WI38 (cell line): ENCODE measurements at regions not wholly inside any gene's neighbourhood (a gene's known extent, or its start where the extent isn't known, plus 50 kb on each side); places are given as distances from the start of the nearest gene placed in this dataset.

Experiments
- H3K4me3 ChIP-seq: 2 replicates; pipeline ENCODE4 v1.5.1; 2011; ENCODE audit warnings: low read depth, mild to moderate bottlenecking, control low read depth, low read length
- CTCF ChIP-seq: IDR thresholded peaks from 2 replicates; pipeline ENCODE4 v1.5.1; 2012; ENCODE audit warnings: low read depth, mild to moderate bottlenecking, control low read depth, low read length

GRCh38 chr5:166363087-166363760 lies 1928.2 kb upstream of the WWC1 start:
- H3K4me3 ChIP-seq = no peak overlapping the region
- no peak for TF ChIP-seq CTCF

- TF ChIP-seq CTCF = no peak
- no peak overlapping the region for H3K4me3 ChIP-seq
Observed at GRCh38 chr5:166365164-166365563, 1926.3 kb upstream of the WWC1 start.

GRCh38 chr5:166367391-166367790 lies 1924.1 kb upstream of the WWC1 start:
- no peak overlapping the region for H3K4me3 ChIP-seq
- TF ChIP-seq CTCF = no peak

- H3K4me3 ChIP-seq = no peak overlapping the region
- TF ChIP-seq CTCF = no peak
Observed at GRCh38 chr5:166369346-166369745, 1922.1 kb upstream of the WWC1 start.

- no peak overlapping the region for H3K4me3 ChIP-seq
- TF ChIP-seq CTCF = no peak
Observed at GRCh38 chr5:166369807-166370206, 1921.6 kb upstream of the WWC1 start.

- peak overlapping the region; percentile 54 for H3K4me3 ChIP-seq
Observed at GRCh38 chr5:166370928-166371690, 1920.3 kb upstream of the WWC1 start.

More at GRCh38 chr5:166370928-166371690, 1920.3 kb upstream of the WWC1 start:
- TF ChIP-seq CTCF = no peak
